ENCODE measurements at regions not wholly inside any gene's neighbourhood (a gene's known extent, or its start where the extent isn't known, plus 50 kb on each side); places are given as distances from the start of the nearest gene placed in this dataset.

DNA sequence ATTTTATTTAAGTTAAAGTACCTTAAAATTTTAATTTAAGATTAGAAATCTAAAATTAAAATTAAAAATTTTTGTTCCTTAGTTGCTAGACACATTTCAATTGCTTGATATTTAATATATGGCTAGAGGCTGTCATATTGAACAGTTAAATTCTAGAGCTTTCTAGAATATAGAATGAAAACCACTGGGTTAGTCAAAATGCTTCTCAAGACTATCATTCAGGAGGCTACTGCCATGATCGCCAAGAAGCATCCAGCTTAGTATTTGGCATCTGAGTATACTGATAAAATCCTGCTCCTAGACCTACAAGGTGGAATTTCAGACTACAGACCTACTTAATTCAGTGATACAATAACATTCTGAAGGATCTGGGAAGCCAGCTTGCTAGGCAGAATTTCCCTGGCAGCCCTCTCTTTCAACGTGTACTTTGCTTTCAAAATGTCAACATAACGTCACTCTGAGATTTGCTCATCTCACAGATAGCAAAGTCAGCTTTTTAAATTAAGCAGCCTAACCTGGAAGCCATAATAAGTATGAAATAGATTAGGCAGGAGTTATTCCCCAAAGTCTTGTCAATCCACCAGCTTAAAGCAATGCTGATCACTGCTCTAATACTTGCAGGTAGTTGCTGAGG, 525.8 kb downstream of the FSCB start:
- no peaks in the 10 kb centered on the region for H3K27me3 ChIP-seq (ENCODE audit: insufficient read depth, low read length, poor library complexity)
- no peak overlapping the region for H3K4me3 ChIP-seq (ENCODE audit: low read depth in 1 of 2, low read length in 2 of 2)
- DNase-seq (no peak), ATAC-seq (ENCODE audit: insufficient read depth, low read depth) (no peak)
- no peak overlapping the region for H2AFZ ChIP-seq (ENCODE audit: low read depth, low read length)
- H3K79me2 ChIP-seq (ENCODE audit: insufficient read depth, low read length): no peaks in the 10 kb centered on the region
- no peak overlapping the region for H3K4me2 ChIP-seq (ENCODE audit: insufficient read depth, low read length)
- no peaks in the 10 kb centered on the region for H4K20me1 ChIP-seq (ENCODE audit: insufficient read depth, low read length)
- no peaks in the 10 kb centered on the region for H3K9me3 ChIP-seq (ENCODE audit: insufficient read depth, low read length, severe bottlenecking)
- no peak overlapping the region for H3K9ac ChIP-seq (ENCODE audit: low read depth, low read length)
- no peak for TF ChIP-seq EZH2 (IDR thresholded peaks at IDR 0.05; ENCODE audit: borderline replicate concordance, low read depth, low read length, severe bottlenecking)
- TF ChIP-seq, protein P1, sequence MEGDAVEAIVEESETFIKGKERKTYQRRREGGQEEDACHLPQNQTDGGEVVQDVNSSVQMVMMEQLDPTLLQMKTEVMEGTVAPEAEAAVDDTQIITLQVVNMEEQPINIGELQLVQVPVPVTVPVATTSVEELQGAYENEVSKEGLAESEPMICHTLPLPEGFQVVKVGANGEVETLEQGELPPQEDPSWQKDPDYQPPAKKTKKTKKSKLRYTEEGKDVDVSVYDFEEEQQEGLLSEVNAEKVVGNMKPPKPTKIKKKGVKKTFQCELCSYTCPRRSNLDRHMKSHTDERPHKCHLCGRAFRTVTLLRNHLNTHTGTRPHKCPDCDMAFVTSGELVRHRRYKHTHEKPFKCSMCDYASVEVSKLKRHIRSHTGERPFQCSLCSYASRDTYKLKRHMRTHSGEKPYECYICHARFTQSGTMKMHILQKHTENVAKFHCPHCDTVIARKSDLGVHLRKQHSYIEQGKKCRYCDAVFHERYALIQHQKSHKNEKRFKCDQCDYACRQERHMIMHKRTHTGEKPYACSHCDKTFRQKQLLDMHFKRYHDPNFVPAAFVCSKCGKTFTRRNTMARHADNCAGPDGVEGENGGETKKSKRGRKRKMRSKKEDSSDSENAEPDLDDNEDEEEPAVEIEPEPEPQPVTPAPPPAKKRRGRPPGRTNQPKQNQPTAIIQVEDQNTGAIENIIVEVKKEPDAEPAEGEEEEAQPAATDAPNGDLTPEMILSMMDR (IDR thresholded peaks at IDR 0.05; ENCODE audit: borderline replicate concordance, extremely low read depth, low read length, poor library complexity, severe bottlenecking): no peak
- no peak overlapping the region for H3K27ac ChIP-seq (ENCODE audit: low read length)
- H3K36me3 ChIP-seq (ENCODE audit: insufficient read depth, low read length): no peaks in the 10 kb centered on the region
- no peaks in the 10 kb centered on the region for H3K4me1 ChIP-seq (ENCODE audit: insufficient read depth, low read length)

DNA sequence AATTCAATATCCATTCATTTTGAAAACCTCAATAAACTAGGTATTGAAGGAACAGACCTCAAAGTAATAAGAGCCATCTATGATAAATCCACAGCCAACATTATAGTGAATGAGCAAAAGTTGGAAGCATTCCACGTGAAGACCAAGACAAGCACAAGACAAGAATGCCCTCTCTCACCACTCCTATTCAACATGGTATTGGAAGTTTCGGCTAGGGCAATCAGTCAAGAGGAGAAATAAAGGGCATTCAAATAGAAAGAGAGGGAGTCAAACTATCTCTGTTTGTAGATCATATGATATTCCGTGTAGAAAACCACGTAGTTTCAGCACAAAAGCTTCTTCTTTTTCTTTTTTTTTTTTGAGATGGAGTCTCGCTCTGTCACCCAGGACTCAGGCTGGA, 550.3 kb downstream of the FSCB start:
- Histone ChIP-seq H3K36me3 (ENCODE audit: insufficient read depth, low read length) (no peaks in the 10 kb centered on the region), H3K79me2 (ENCODE audit: insufficient read depth, low read length) (no peaks in the 10 kb centered on the region), H3K27ac (ENCODE audit: low read length) (no peak overlapping the region), H2AFZ (ENCODE audit: low read depth, low read length) (no peak overlapping the region), H3K4me1 (ENCODE audit: insufficient read depth, low read length) (no peaks in the 10 kb centered on the region), H3K9ac (ENCODE audit: low read depth, low read length) (no peak overlapping the region), H3K9me3 (ENCODE audit: insufficient read depth, low read length, severe bottlenecking) (no peaks in the 10 kb centered on the region), H3K4me2 (ENCODE audit: insufficient read depth, low read length) (no peak overlapping the region), H4K20me1 (ENCODE audit: insufficient read depth, low read length) (no peaks in the 10 kb centered on the region), H3K4me3 (ENCODE audit: low read depth in 1 of 2, low read length in 2 of 2) (no peak overlapping the region), H3K27me3 (ENCODE audit: insufficient read depth, low read length, poor library complexity) (no peaks in the 10 kb centered on the region)
- DNase-seq (no peak), ATAC-seq (ENCODE audit: insufficient read depth, low read depth) (no peak)
- TF ChIP-seq, protein P1 (IDR thresholded peaks at IDR 0.05; ENCODE audit: borderline replicate concordance, extremely low read depth, low read length, poor library complexity, severe bottlenecking): no peak
- no peak for TF ChIP-seq EZH2 (IDR thresholded peaks at IDR 0.05; ENCODE audit: borderline replicate concordance, low read depth, low read length, severe bottlenecking)

DNA sequence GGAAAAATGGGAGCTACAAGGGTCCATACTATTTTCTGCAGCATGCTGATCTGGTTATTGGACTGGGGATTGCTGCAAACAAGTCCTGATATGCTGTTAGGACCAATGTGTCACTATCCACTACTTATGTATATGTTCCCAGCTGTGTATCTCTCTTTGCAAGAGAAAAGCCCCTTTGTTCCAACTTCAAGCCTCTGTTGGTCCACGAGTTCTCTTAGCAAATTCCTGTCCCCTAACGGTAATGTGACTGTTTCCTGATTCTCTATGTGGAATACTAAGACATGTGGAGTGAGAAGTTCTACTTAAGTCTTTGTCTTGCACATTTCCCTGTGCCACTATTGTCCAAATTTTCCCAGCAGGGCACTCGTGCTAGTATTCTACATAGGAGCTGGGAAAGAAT, 557.7 kb downstream of the FSCB start:
- Histone ChIP-seq H2AFZ (ENCODE audit: low read depth, low read length) (no peak overlapping the region), H3K9me3 (ENCODE audit: insufficient read depth, low read length, severe bottlenecking) (no peaks in the 10 kb centered on the region), H3K4me1 (ENCODE audit: insufficient read depth, low read length) (no peaks in the 10 kb centered on the region), H4K20me1 (ENCODE audit: insufficient read depth, low read length) (no peaks in the 10 kb centered on the region), H3K4me2 (ENCODE audit: insufficient read depth, low read length) (no peak overlapping the region), H3K79me2 (ENCODE audit: insufficient read depth, low read length) (no peaks in the 10 kb centered on the region), H3K9ac (ENCODE audit: low read depth, low read length) (no peak overlapping the region), H3K27ac (ENCODE audit: low read length) (no peak overlapping the region), H3K4me3 (ENCODE audit: low read depth in 1 of 2, low read length in 2 of 2) (no peak overlapping the region), H3K27me3 (ENCODE audit: insufficient read depth, low read length, poor library complexity) (no peaks in the 10 kb centered on the region), H3K36me3 (ENCODE audit: insufficient read depth, low read length) (no peaks in the 10 kb centered on the region)
- no peak for DNase-seq
- TF ChIP-seq, protein P1 (IDR thresholded peaks at IDR 0.05; ENCODE audit: borderline replicate concordance, extremely low read depth, low read length, poor library complexity, severe bottlenecking): no peak
- TF ChIP-seq EZH2 (IDR thresholded peaks at IDR 0.05; ENCODE audit: borderline replicate concordance, low read depth, low read length, severe bottlenecking): no peak
- ATAC-seq (ENCODE audit: insufficient read depth, low read depth): no peak

All from DND-41 (cell line).